GM19397 (cell line): ENCODE measurements at regions not wholly inside any gene's neighbourhood (a gene's known extent, or its start where the extent isn't known, plus 50 kb on each side); places are given as distances from the start of the nearest gene placed in this dataset.
"Not testable (repeated sequence)": the region's sequence is repeated elsewhere in the genome, so short reads cannot be mapped to it uniquely, and the experiment has no call there.

Experiments used
- ATAC-seq: cut with Tn5 transposase; IDR thresholded peaks from one replicate; pipeline ENCODE4 v1.9.1; 2021; ENCODE audit warnings: mild to moderate bottlenecking, moderate library complexity; ENCODE audit not compliant: unreplicated experiment

GRCh38 chr6:164409309-164410009 is 899.9 kb downstream of the C6orf118 start:
- no peak for ATAC-seq

- ATAC-seq = no peak
Observed at GRCh38 chr6:164408868-164409267, 900.5 kb downstream of the C6orf118 start.

DNA sequence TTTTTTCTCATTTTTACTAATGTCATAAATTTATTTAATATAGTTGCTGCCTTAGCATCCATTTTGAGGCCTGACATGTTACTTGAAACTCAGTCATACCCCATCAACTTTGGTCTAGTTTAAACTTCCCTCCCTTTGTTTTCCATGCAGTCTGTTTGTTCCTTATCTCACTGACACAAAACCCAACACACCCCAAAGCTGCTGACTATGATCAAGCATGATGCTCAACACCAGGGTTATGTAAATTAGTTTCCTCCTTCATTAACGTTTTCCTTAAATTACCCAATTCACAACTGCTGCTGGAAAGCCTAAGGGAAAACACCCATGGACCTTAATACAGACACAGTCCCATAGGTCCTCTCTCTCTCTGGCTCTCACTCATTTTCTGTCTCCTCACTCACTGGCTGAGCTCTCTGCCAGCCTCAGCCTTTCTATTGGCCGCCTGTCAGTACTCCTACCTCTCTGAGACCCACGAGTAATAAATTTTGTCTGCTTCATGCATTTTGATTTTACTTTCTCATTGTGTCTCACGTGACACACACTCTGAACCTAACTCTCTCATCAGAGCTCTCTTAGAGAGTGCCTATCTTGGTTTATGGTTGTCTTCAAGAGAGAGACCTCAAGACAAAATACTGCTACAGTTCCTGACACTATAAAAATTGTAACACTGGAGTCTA is 904.5 kb downstream of the C6orf118 start:
- ATAC-seq = no peak

DNA sequence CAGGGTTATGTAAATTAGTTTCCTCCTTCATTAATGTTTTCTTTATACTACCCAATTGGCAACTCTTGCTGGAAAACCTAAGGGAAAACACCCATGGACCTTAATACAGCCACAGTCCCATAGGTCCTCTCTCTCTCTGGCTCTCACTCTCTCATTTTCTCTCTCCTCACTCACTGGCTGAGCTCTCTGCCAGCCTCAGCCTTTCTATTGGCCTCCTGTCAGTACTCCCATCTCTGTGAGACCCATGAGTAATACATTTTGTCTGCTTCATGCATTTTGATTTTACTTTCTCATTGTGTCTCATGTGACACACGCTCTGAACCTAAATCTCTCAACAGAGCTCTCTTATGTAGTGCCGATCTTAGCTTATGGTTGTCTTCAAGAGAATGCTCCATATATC is 907.5 kb downstream of the C6orf118 start:
- ATAC-seq = no peak

DNA sequence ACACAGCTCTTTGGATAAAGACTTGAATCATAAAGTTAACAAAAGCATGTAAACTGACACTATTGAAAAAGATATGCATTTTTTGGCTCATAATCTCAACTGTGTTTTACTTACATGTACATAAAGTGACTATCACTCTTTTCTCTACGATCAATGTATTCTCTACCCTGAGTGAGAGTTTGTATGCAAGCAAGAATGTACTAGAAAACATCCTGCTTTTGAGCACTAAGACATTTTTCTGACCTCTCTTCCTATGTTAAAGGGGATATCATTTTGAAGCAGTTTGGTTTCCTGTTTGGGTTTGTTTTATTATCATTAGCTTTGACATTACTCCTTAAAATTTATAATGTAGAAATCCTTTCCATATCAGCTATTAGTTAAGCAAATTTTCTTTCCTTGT is 910.8 kb downstream of the C6orf118 start:
- no peak for ATAC-seq

- no peak for ATAC-seq
Observed at GRCh38 chr6:164396071-164397047, 913.0 kb downstream of the C6orf118 start.

GRCh38 chr6:164379795-164380194 is 929.6 kb downstream of the C6orf118 start:
- no peak for ATAC-seq

GRCh38 chr6:164378330-164378729 is 931.1 kb downstream of the C6orf118 start:
- no peak for ATAC-seq

DNA sequence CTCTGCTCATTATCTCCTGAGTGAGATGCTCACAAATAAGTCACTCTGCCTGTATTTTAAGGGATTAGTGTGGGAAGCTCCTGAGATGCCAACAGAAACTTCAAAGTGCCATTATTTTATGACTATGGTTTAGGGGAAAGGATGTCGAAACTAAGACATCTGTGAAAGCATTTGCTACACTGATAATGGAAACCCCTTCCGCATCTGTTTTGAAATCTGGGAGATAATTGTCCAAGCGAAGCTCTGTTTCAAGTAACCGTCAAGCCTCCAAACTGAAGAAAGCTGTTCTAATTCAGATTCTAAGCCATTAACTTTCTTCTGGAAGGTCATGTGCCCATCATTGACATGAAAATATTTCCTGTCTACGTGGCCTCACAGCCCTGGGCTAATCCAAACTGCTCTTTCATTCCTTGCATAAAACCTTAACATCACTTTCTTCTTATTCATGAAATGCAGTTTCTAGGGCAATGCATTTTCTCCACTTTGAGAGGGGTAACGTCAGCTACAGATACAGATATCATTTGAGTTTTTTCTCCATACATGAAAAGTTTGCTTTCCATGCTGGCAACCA is 932.0 kb downstream of the C6orf118 start:
- no peak for ATAC-seq

DNA sequence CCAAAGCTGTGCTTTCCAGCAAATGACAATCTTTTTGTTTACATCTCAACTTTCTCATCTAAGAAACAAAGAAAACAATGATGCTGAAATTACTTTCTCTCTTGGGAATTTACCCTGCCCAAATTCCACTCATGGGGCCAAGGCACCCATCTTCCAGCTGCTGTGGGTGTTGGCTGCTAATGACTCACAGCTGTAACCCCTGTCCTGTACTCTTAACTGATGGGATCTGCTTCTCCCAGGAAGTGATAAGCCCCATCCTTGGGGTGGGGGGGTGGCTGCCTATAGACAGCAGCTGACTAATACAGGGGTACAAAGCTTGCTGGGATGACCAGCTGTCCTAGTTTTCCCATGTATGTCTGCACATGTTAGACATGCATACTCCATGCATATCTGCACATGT is 938.6 kb downstream of the C6orf118 start:
- ATAC-seq = no peak

- ATAC-seq = no peak
Observed at GRCh38 chr6:164359441-164359840, 944.9 kb downstream of the QKI start.

- no peak for ATAC-seq
Observed at GRCh38 chr6:164359036-164359435, 944.5 kb downstream of the QKI start.

DNA sequence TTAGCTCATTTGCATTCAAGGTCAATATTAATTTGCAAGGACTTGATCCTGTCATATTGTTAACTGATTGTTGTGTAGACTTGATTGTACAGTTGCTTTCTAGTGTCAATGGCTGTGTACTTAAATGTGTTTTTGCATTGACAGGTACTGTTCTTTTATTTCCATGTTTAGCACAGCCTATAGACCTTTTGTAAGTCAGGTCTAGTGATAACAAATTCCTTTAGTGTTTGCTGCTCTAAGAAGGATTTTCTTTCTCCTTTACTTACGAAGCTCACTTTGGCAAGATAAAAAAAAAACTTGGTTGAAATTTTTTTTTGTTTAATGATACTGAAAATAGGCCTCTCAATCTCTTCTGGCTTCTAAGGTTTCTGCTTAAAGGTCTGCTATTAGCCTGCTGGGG is 942.3 kb downstream of the QKI start:
- no peak for ATAC-seq

GRCh38 chr6:164347455-164347854 is 932.9 kb downstream of the QKI start:
- ATAC-seq = no peak

DNA sequence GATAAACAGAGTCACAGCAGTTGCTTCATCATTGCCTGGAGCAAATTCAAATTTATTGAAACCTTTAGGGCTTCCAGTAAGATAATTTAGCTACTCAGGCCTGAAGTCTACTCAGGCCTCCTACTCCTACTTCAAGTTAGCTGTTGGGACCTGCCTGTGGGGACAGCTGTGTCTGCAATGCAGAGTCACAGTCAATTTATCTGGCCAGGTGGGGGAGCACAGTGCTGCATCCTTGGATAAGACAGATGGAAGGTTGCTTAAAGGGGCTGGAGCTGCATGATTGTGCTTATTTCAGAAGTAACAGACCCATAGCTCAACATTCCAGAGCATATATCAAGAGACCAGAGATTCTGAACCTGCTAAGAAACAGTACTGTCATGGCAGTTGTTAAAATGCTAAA is 932.1 kb downstream of the QKI start:
- ATAC-seq = no peak

DNA sequence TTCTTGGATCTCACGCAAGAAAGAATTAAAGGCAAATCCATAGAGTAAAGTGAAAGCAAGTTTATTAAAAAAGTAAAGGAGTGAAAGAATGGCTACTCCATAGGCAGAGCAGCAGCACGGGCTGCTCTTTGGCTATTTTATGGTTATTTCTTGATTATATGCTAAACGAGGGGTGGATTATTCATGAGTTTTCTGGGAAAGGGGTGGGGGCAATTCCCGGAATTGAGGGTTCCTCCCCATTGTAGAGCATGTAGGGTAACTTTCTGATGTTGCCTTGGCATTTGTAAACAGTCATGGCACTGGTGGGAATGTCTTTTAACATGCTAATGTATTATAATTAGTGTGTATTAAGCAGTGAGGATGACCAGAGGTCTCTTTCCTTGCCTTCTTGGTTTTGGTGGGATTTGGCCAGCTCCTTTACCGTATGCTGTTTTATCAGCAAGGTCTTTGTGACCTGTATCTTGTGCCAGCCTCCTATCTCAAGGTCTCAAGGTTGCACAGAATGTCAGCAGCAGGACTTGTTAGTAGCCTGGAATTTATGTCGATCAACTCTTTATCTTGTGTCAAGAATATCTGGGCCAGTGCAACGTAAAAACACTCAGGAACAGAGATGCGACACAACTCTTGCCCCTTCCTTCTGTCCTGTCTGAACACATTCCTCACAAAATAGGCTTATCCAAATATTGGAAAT is 931.4 kb downstream of the QKI start:
- ATAC-seq = no peak

GRCh38 chr6:164345327-164345726 is 930.8 kb downstream of the QKI start:
- no peak for ATAC-seq

DNA sequence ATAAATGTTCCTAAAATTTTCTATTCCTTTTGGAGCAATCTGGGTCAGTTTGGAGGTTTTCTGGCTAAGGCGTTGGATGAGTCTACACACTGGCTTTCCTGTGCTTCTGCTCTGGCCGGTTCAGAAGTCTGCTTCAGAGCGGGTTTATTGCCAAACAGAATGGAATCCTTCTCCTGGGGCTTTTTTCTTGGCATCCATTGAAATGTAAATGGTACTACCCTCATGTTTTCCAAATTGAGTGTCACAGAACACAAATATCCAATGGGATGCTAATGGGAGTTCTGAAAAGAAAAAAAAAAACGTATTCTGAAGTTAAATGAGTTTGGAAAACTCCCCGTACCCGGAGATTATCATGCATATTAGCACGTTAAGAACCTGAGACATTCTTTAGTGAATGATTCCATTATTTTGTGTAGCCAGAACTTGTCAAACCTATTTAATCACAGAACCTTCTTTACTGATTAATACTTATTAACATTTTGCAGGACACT is 930.3 kb downstream of the QKI start:
- no peak for ATAC-seq

DNA sequence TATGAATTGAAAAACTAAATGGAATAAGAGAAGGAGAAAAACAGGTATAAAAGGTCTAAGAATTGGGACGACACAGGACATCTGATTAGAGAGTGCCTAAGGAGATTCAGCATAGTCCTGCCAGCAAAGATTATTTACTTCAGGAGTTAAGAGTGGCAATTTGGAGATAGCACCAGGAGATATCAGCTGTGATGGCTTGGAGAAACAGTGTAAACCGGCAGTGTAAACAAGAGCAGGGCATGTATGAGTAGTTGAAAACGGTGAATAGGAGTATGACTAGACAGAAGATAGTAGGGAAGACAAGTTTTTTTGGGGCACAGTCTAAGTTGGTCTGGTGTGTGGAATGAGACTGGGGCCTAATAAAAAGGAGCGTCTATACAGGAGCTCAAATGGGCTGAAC is 924.9 kb downstream of the QKI start:
- ATAC-seq = not testable (repeated sequence)

GRCh38 chr6:164337925-164338397 is 923.4 kb downstream of the QKI start:
- ATAC-seq = no peak
